ENCODE measurements at regions not wholly inside any gene's neighbourhood (a gene's known extent, or its start where the extent isn't known, plus 50 kb on each side); places are given as distances from the start of the nearest gene placed in this dataset.

DNA sequence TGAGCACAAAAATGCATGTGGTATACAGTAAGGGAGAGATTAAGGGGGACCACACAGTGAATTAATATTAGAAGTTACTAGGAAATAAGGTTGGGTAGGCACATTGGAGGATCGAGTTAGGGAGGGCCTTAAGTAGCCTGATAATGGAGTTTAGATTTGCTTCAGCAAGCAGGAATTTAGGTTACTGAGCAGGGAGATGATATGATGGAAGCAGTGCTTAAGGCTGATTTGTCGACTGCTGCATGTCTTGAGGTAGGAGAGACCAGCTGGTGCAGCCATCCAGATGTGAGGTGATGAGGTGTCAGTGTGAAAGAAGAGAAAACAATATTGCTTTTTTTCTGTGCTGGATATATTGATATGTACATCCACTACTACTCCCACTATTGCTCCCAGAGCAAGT lies 55.2 kb upstream of the ACTBL2 start:
- no peaks in the 10 kb centered on the region for H3K4me1 ChIP-seq (ENCODE audit: insufficient read depth, low read length, severe bottlenecking)
- no peaks in the 10 kb centered on the region for H3K9me3 ChIP-seq (ENCODE audit: low read length)
- H3K36me3 ChIP-seq (ENCODE audit: insufficient read depth, low read length), result no peaks in the 10 kb centered on the region
- no peak overlapping the region for H3K9ac ChIP-seq (ENCODE audit: low read length)
- H3F3A ChIP-seq (ENCODE audit: insufficient read depth, low read length), result no peaks in the 10 kb centered on the region
- H4K20me1 ChIP-seq (ENCODE audit: insufficient read depth, low read length), result no peaks in the 10 kb centered on the region
- H3K4me3 ChIP-seq (ENCODE audit: low read depth, low read length, poor library complexity, severe bottlenecking), result no peak overlapping the region
- H3K27me3 ChIP-seq (ENCODE audit: insufficient read depth, low read length), result no peaks in the 10 kb centered on the region
- TF ChIP-seq EZH2 (IDR thresholded peaks at IDR 0.05; ENCODE audit: borderline replicate concordance, low read length) (no peak), CTCF (IDR thresholded peaks at IDR 0.05; ENCODE audit: low read length) (no peak)
- no peaks in the 10 kb centered on the region for H3K9me2 ChIP-seq (ENCODE audit: low read depth, low read length)
- H3K79me2 ChIP-seq (ENCODE audit: insufficient read depth, low read length), result no peaks in the 10 kb centered on the region
- no peak overlapping the region for H3K4me2 ChIP-seq (ENCODE audit: low read length)
- H3K27ac ChIP-seq (ENCODE audit: low read depth, low read length, poor library complexity, severe bottlenecking), result no peak overlapping the region
- no peak overlapping the region for H2AFZ ChIP-seq (ENCODE audit: low read length)

GRCh38 chr5:57532513-57533497 lies 50.2 kb upstream of the ACTBL2 start:
- H3K27ac ChIP-seq (ENCODE audit: low read depth, low read length, poor library complexity, severe bottlenecking), result no peak overlapping the region
- H3K9ac ChIP-seq (ENCODE audit: low read length), result no peak overlapping the region
- H3F3A ChIP-seq (ENCODE audit: insufficient read depth, low read length), result no peaks in the 10 kb centered on the region
- no peak overlapping the region for H3K4me2 ChIP-seq (ENCODE audit: low read length)
- no peak overlapping the region for H3K4me3 ChIP-seq (ENCODE audit: low read depth, low read length, poor library complexity, severe bottlenecking)
- H3K9me2 ChIP-seq (ENCODE audit: low read depth, low read length), result no peaks in the 10 kb centered on the region
- no peak overlapping the region for H2AFZ ChIP-seq (ENCODE audit: low read length)
- H3K27me3 ChIP-seq (ENCODE audit: insufficient read depth, low read length), result no peaks in the 10 kb centered on the region
- no peaks in the 10 kb centered on the region for H4K20me1 ChIP-seq (ENCODE audit: insufficient read depth, low read length)
- H3K36me3 ChIP-seq (ENCODE audit: insufficient read depth, low read length), result no peaks in the 10 kb centered on the region
- H3K9me3 ChIP-seq (ENCODE audit: low read length), result no peaks in the 10 kb centered on the region
- H3K79me2 ChIP-seq (ENCODE audit: insufficient read depth, low read length), result no peaks in the 10 kb centered on the region
- no peaks in the 10 kb centered on the region for H3K4me1 ChIP-seq (ENCODE audit: insufficient read depth, low read length, severe bottlenecking)
- TF ChIP-seq EZH2 (IDR thresholded peaks at IDR 0.05; ENCODE audit: borderline replicate concordance, low read length), result no peak
- TF ChIP-seq CTCF (IDR thresholded peaks at IDR 0.05; ENCODE audit: low read length), result no peak
